ENCODE measurements at regions not wholly inside any gene's neighbourhood (a gene's known extent, or its start where the extent isn't known, plus 50 kb on each side); places are given as distances from the start of the nearest gene placed in this dataset.
"Not testable (repeated sequence)": the region's sequence is repeated elsewhere in the genome, so short reads cannot be mapped to it uniquely, and the experiment has no call there.

DNA sequence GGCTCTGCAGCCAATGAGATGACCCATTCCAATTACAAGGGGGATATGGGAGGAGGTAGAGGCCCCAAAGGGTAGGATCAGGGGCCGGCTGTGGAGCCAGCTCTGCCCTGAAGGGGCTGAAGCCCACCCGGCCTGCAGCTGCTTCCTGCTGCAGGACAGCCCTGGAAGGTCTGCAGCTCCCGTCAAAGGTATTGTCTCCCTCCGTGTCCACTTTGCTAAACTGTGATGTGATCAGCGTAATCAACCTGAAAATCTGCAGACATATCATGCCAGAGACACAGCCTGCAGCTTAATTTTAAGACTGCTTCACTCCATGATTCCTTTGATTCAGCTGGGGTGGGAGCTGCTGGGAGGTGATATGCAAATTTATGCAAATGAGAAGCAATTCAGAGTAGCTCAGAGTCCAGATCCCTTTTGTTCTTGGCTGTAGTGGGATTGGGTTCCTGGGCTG lies 90.7 kb downstream of the GADD45G start:
- Histone ChIP-seq H4K8ac (ENCODE audit: low read depth, low read length) (no peak overlapping the region), H2BK5ac (ENCODE audit: low read depth, low read length, poor library complexity) (no peak overlapping the region), H4K12ac (ENCODE audit: low read depth, low read length) (no peak overlapping the region), H3K23ac (ENCODE audit: low read length) (no peak overlapping the region), H3K9ac (ENCODE audit: low read length) (no peak overlapping the region), H3K4me2 (ENCODE audit: low read length) (peak overlapping the region; percentile 19), H3K14ac (ENCODE audit: low read length) (no peak overlapping the region), H3K36me3 (ENCODE audit: control insufficient read depth in 1 of 2, insufficient read depth in 2 of 2, low read length in 2 of 2) (no peaks in the 10 kb centered on the region), H3K9me3 (ENCODE audit: insufficient read depth, low read depth, low read length) (no peaks in the 10 kb centered on the region), H3K27me3 (ENCODE audit: insufficient read depth, low read length) (no peaks in the 10 kb centered on the region), H2AK5ac (ENCODE audit: low read length) (no peak overlapping the region), H3K18ac (ENCODE audit: low read length) (no peak overlapping the region), H2BK120ac (ENCODE audit: insufficient read depth, low read length, poor library complexity) (no peak overlapping the region), H3K4ac (ENCODE audit: low read depth, low read length) (no peak overlapping the region), H3K4me1 (ENCODE audit: control insufficient read depth in 1 of 2, insufficient read depth in 2 of 2, low read length in 2 of 2) (peaks cover 5 to 7% of the 10 kb centered on the region in 2 experiments), H3K79me2 (ENCODE audit: control insufficient read depth, insufficient read depth, low read length, poor library complexity) (no peaks in the 10 kb centered on the region), H3K4me3 (ENCODE audit: low read depth, low read length) (no peak overlapping the region), H4K91ac (ENCODE audit: low read depth, low read length) (no peak overlapping the region), H2AFZ (ENCODE audit: insufficient read depth, low read length, poor library complexity) (no peak overlapping the region), H3K27ac (ENCODE audit: low read depth, low read length) (no peak overlapping the region), H2BK12ac (ENCODE audit: low read length) (no peak overlapping the region), H3K79me1 (ENCODE audit: low read length) (no peaks in the 10 kb centered on the region)
- no CpG with 5 or more reads among the region's 5 CpGs for WGBS (ENCODE audit: extremely low coverage, insufficient coverage, insufficient read length)
- DNase-seq = no peak

DNA sequence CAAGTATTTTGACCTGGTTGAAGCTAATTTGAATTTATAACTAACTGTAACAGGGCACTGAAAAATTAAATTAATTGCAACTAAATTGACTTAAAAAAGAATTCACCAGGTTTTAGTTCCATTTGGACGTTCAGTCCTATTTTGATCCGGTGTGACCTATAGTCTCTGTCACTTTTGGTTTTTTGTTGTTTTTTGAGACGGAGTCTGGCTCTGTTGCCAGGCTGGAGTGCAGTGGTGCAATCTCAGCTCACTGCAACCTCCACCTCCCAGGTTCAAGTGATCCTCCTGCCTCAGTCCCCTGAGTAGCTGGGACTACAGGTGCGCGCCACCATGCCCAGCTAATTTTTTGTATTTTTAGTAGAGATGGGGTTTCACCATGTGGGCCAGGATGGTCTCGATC lies 91.2 kb downstream of the GADD45G start:
- not testable (repeated sequence) for H2BK120ac ChIP-seq (ENCODE audit: insufficient read depth, low read length, poor library complexity); H3K27me3 ChIP-seq (ENCODE audit: insufficient read depth, low read length); H3K4ac ChIP-seq (ENCODE audit: low read depth, low read length); H3K79me1 ChIP-seq (ENCODE audit: low read length); H2BK5ac ChIP-seq (ENCODE audit: low read depth, low read length, poor library complexity); H3K9ac ChIP-seq (ENCODE audit: low read length); H3K23ac ChIP-seq (ENCODE audit: low read length); H2AK5ac ChIP-seq (ENCODE audit: low read length); H3K18ac ChIP-seq (ENCODE audit: low read length); H3K79me2 ChIP-seq (ENCODE audit: control insufficient read depth, insufficient read depth, low read length, poor library complexity); H4K8ac ChIP-seq (ENCODE audit: low read depth, low read length); H4K91ac ChIP-seq (ENCODE audit: low read depth, low read length); H2BK12ac ChIP-seq (ENCODE audit: low read length); H3K4me1 ChIP-seq (ENCODE audit: control insufficient read depth in 1 of 2, insufficient read depth in 2 of 2, low read length in 2 of 2); H3K14ac ChIP-seq (ENCODE audit: low read length); H3K27ac ChIP-seq (ENCODE audit: low read depth, low read length); H3K9me3 ChIP-seq (ENCODE audit: insufficient read depth, low read depth, low read length); DNase-seq; H4K12ac ChIP-seq (ENCODE audit: low read depth, low read length); H3K4me3 ChIP-seq (ENCODE audit: low read depth, low read length); H3K36me3 ChIP-seq (ENCODE audit: control insufficient read depth in 1 of 2, insufficient read depth in 2 of 2, low read length in 2 of 2); H2AFZ ChIP-seq (ENCODE audit: insufficient read depth, low read length, poor library complexity); H3K4me2 ChIP-seq (ENCODE audit: low read length)
- no CpG with 5 or more reads among the region's 6 CpGs for WGBS (ENCODE audit: extremely low coverage, insufficient coverage, insufficient read length)

GRCh38 chr9:89696780-89697179 lies 92.0 kb downstream of the GADD45G start:
- H2BK12ac ChIP-seq (ENCODE audit: low read length) = no peak overlapping the region
- WGBS (ENCODE audit: extremely low coverage, insufficient coverage, insufficient read length) = no CpG with 5 or more reads among the region's 2 CpGs
- H2AK5ac ChIP-seq (ENCODE audit: low read length) = no peak overlapping the region
- peaks cover 9 to 12% of the 10 kb centered on the region in 2 experiments for H3K4me1 ChIP-seq (ENCODE audit: control insufficient read depth in 1 of 2, insufficient read depth in 2 of 2, low read length in 2 of 2)
- H4K91ac ChIP-seq (ENCODE audit: low read depth, low read length) = no peak overlapping the region
- H3K27ac ChIP-seq (ENCODE audit: low read depth, low read length) = no peak overlapping the region
- DNase-seq = no peak
- H3K9ac ChIP-seq (ENCODE audit: low read length) = no peak overlapping the region
- peak overlapping the region; percentile 72 for H3K18ac ChIP-seq (ENCODE audit: low read length)
- no peak overlapping the region for H2BK120ac ChIP-seq (ENCODE audit: insufficient read depth, low read length, poor library complexity)
- H3K4me2 ChIP-seq (ENCODE audit: low read length) = no peak overlapping the region
- no peak overlapping the region for H4K8ac ChIP-seq (ENCODE audit: low read depth, low read length)
- no peak overlapping the region for H3K14ac ChIP-seq (ENCODE audit: low read length)
- H3K27me3 ChIP-seq (ENCODE audit: insufficient read depth, low read length) = no peaks in the 10 kb centered on the region
- peak overlapping the region; percentile 14 for H3K4ac ChIP-seq (ENCODE audit: low read depth, low read length)
- no peak overlapping the region for H2BK5ac ChIP-seq (ENCODE audit: low read depth, low read length, poor library complexity)
- H3K23ac ChIP-seq (ENCODE audit: low read length) = no peak overlapping the region
- H3K79me2 ChIP-seq (ENCODE audit: control insufficient read depth, insufficient read depth, low read length, poor library complexity) = no peaks in the 10 kb centered on the region
- no peak overlapping the region for H3K4me3 ChIP-seq (ENCODE audit: low read depth, low read length)
- no peak overlapping the region for H4K12ac ChIP-seq (ENCODE audit: low read depth, low read length)
- H3K36me3 ChIP-seq (ENCODE audit: control insufficient read depth in 1 of 2, insufficient read depth in 2 of 2, low read length in 2 of 2) = no peaks in the 10 kb centered on the region
- no peak overlapping the region for H2AFZ ChIP-seq (ENCODE audit: insufficient read depth, low read length, poor library complexity)
- H3K9me3 ChIP-seq (ENCODE audit: insufficient read depth, low read depth, low read length) = peaks cover 2% of the 10 kb centered on the region
- peaks cover 2% of the 10 kb centered on the region for H3K79me1 ChIP-seq (ENCODE audit: low read length)

GRCh38 chr9:89697553-89697952 lies 92.7 kb downstream of the GADD45G start:
- Histone ChIP-seq H3K18ac (ENCODE audit: low read length) (no peak overlapping the region), H2BK120ac (ENCODE audit: insufficient read depth, low read length, poor library complexity) (no peak overlapping the region), H3K23ac (ENCODE audit: low read length) (no peak overlapping the region), H4K8ac (ENCODE audit: low read depth, low read length) (no peak overlapping the region), H2AK5ac (ENCODE audit: low read length) (no peak overlapping the region), H3K4me2 (ENCODE audit: low read length) (no peak overlapping the region), H2BK12ac (ENCODE audit: low read length) (no peak overlapping the region), H3K14ac (ENCODE audit: low read length) (no peak overlapping the region), H3K9me3 (ENCODE audit: insufficient read depth, low read depth, low read length) (peaks cover 2% of the 10 kb centered on the region), H4K91ac (ENCODE audit: low read depth, low read length) (no peak overlapping the region), H2BK5ac (ENCODE audit: low read depth, low read length, poor library complexity) (no peak overlapping the region), H3K79me2 (ENCODE audit: control insufficient read depth, insufficient read depth, low read length, poor library complexity) (no peaks in the 10 kb centered on the region), H3K36me3 (ENCODE audit: control insufficient read depth in 1 of 2, insufficient read depth in 2 of 2, low read length in 2 of 2) (no peaks in the 10 kb centered on the region), H3K79me1 (ENCODE audit: low read length) (peaks cover 2% of the 10 kb centered on the region), H3K4me3 (ENCODE audit: low read depth, low read length) (no peak overlapping the region), H2AFZ (ENCODE audit: insufficient read depth, low read length, poor library complexity) (no peak overlapping the region), H3K4ac (ENCODE audit: low read depth, low read length) (no peak overlapping the region), H3K27ac (ENCODE audit: low read depth, low read length) (no peak overlapping the region), H4K12ac (ENCODE audit: low read depth, low read length) (no peak overlapping the region), H3K9ac (ENCODE audit: low read length) (no peak overlapping the region), H3K27me3 (ENCODE audit: insufficient read depth, low read length) (no peaks in the 10 kb centered on the region), H3K4me1 (ENCODE audit: control insufficient read depth in 1 of 2, insufficient read depth in 2 of 2, low read length in 2 of 2) (peaks cover 9 to 12% of the 10 kb centered on the region in 2 experiments)
- no peak for DNase-seq
- no CpG with 5 or more reads among the region's 3 CpGs for WGBS (ENCODE audit: extremely low coverage, insufficient coverage, insufficient read length)
